ENCODE measurements at regions not wholly inside any gene's neighbourhood (a gene's known extent, or its start where the extent isn't known, plus 50 kb on each side); places are given as distances from the start of the nearest gene placed in this dataset.
A peak's percentile ranks its signal among the peaks of the same experiment; 100 is the strongest.
"Not testable (repeated sequence)": the region's sequence is repeated elsewhere in the genome, so short reads cannot be mapped to it uniquely, and the experiment has no call there.

DNA sequence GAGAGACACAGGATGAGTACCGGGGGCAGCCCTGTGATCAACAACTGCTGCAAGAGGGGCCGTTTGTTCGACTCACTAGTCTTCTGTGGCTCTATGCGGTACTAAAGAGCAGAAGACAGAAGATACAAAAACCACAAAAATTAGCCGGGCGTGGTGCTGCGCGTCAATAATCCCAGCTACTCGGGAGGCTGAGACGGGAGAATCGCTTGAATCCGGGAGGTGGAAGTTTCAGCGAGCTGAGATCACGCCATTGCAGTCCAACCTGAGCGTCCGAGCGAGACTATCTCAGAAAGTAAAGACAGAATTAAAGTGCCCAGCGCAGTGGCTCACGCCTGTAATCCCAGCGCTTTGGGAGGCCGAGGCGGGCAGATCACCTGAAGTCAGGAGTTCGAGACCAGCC lies 71.0 kb upstream of the RNU2-1 start:
- not testable (repeated sequence) for DNase-seq

DNA sequence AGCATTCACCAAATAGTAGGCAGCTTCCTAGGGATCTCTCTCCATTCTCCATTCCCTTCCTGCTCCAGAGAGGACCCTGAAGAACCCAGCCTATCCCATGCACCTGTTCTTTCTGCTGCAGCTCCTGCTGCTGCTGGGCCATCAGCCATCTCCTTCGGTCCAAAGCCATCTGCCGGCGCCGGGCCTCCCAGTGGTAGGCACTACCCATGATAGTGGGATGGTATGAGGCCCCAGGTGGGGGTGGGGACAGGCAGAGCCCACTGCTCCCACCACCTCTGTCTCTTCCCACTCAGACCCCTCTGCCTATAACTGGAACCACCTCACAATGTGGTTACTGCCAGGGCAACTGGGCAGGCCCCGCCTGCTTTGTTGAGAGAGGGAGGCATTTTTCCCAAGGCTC lies 69.3 kb upstream of the RNU2-1 start:
- H3K27me3 Mint-ChIP-seq; H3K4me1 Mint-ChIP-seq; H3K27ac Mint-ChIP-seq; H3K27me3 ChIP-seq (ENCODE audit: insufficient read depth, low read length); POLR2A ChIA-PET (ENCODE audit: partially characterized antibody); intact Hi-C loops (cut with micrococcal nuclease); H3K9me3 ChIP-seq (ENCODE audit: control insufficient read depth in 1 of 2, low read length in 2 of 2); H3K9me3 Mint-ChIP-seq; H3K27ac ChIP-seq (ENCODE audit: low read depth, low read length); H3K4me3 ChIP-seq (ENCODE audit: low read length in 2 of 2); DNase-seq; H3K4me3 Mint-ChIP-seq; H3K36me3 Mint-ChIP-seq; CTCF ChIA-PET (ENCODE audit: partially characterized antibody); H3K4me1 ChIP-seq (ENCODE audit: insufficient read depth, low read length); H3K36me3 ChIP-seq (ENCODE audit: insufficient read depth, low read length): not testable (repeated sequence)

More for the DNA sequence above, 71.0 kb upstream of the RNU2-1 start:
- intact Hi-C loops (cut with micrococcal nuclease); H3K27ac ChIP-seq (ENCODE audit: low read depth, low read length); H3K4me3 ChIP-seq (ENCODE audit: low read length in 2 of 2); CTCF ChIA-PET (ENCODE audit: partially characterized antibody); POLR2A ChIA-PET (ENCODE audit: partially characterized antibody); H3K9me3 Mint-ChIP-seq; H3K27me3 ChIP-seq (ENCODE audit: insufficient read depth, low read length); H3K27me3 Mint-ChIP-seq; H3K9me3 ChIP-seq (ENCODE audit: control insufficient read depth in 1 of 2, low read length in 2 of 2); H3K4me1 ChIP-seq (ENCODE audit: insufficient read depth, low read length); H3K36me3 Mint-ChIP-seq; H3K27ac Mint-ChIP-seq; H3K4me3 Mint-ChIP-seq; H3K4me1 Mint-ChIP-seq; H3K36me3 ChIP-seq (ENCODE audit: insufficient read depth, low read length): not testable (repeated sequence)

GRCh38 chr17:43299300-43300076 lies 65.7 kb upstream of the RNU2-1 start:
- H3K36me3 ChIP-seq (ENCODE audit: insufficient read depth, low read length); intact Hi-C loops (cut with micrococcal nuclease); POLR2A ChIA-PET (ENCODE audit: partially characterized antibody); H3K36me3 Mint-ChIP-seq; H3K9me3 Mint-ChIP-seq; H3K27ac Mint-ChIP-seq; H3K27ac ChIP-seq (ENCODE audit: low read depth, low read length); H3K4me3 Mint-ChIP-seq; DNase-seq; CTCF ChIA-PET (ENCODE audit: partially characterized antibody); H3K4me3 ChIP-seq (ENCODE audit: low read length in 2 of 2); H3K27me3 Mint-ChIP-seq; H3K9me3 ChIP-seq (ENCODE audit: control insufficient read depth in 1 of 2, low read length in 2 of 2); H3K27me3 ChIP-seq (ENCODE audit: insufficient read depth, low read length); H3K4me1 ChIP-seq (ENCODE audit: insufficient read depth, low read length); H3K4me1 Mint-ChIP-seq: not testable (repeated sequence)

- H3K9me3 Mint-ChIP-seq; H3K27me3 Mint-ChIP-seq; H3K4me3 Mint-ChIP-seq; H3K4me1 ChIP-seq (ENCODE audit: insufficient read depth, low read length); H3K4me1 Mint-ChIP-seq; POLR2A ChIA-PET (ENCODE audit: partially characterized antibody); CTCF ChIA-PET (ENCODE audit: partially characterized antibody); intact Hi-C loops (cut with micrococcal nuclease); DNase-seq; H3K4me3 ChIP-seq (ENCODE audit: low read length in 2 of 2); H3K27me3 ChIP-seq (ENCODE audit: insufficient read depth, low read length); H3K27ac ChIP-seq (ENCODE audit: low read depth, low read length); H3K27ac Mint-ChIP-seq; H3K36me3 Mint-ChIP-seq; H3K9me3 ChIP-seq (ENCODE audit: control insufficient read depth in 1 of 2, low read length in 2 of 2); H3K36me3 ChIP-seq (ENCODE audit: insufficient read depth, low read length): not testable (repeated sequence)
These were observed 55.9 kb upstream of the RNU2-1 start for GRCh38 chr17:43289670-43290069.

- H3K27me3 ChIP-seq (ENCODE audit: insufficient read depth, low read length); H3K4me3 ChIP-seq (ENCODE audit: low read length in 2 of 2); H3K36me3 ChIP-seq (ENCODE audit: insufficient read depth, low read length); H3K9me3 Mint-ChIP-seq; H3K36me3 Mint-ChIP-seq; intact Hi-C loops (cut with micrococcal nuclease); H3K4me1 ChIP-seq (ENCODE audit: insufficient read depth, low read length); H3K27ac Mint-ChIP-seq; H3K4me1 Mint-ChIP-seq; H3K27me3 Mint-ChIP-seq; POLR2A ChIA-PET (ENCODE audit: partially characterized antibody); H3K27ac ChIP-seq (ENCODE audit: low read depth, low read length); H3K9me3 ChIP-seq (ENCODE audit: control insufficient read depth in 1 of 2, low read length in 2 of 2); CTCF ChIA-PET (ENCODE audit: partially characterized antibody): not testable (repeated sequence)
- peak overlapping the region in 2 of 8 donors; percentile 44 to 52 for H3K4me3 Mint-ChIP-seq
- DNase-seq, result peak in 1 of 5 donors; percentile 3
These were observed 49.8 kb upstream of the RNU2-1 start for GRCh38 chr17:43283606-43284005.
